HepG2 (cell line): ENCODE measurements at regions not wholly inside any gene's neighbourhood (a gene's known extent, or its start where the extent isn't known, plus 50 kb on each side); places are given as distances from the start of the nearest gene placed in this dataset.
A peak's percentile ranks its signal among the peaks of the same experiment; 100 is the strongest.

ENCODE experiments used
- ELF1 ChIP-seq: sonication (generic); formaldehyde crosslinking; IDR thresholded peaks from 2 replicates; pipeline ENCODE4 v1.4.0; 2020; ENCODE audit warnings: missing genetic modification reagents
- GABPB1 ChIP-seq: IDR thresholded peaks from 2 replicates; pipeline ENCODE4 v1.6.1; 2016; ENCODE audit warnings: mild to moderate bottlenecking, missing genetic modification reagents, moderate library complexity, missing compliant biosample characterization
- HNF4G ChIP-seq, 2 experiments: sonication (generic) in 1 of 2; formaldehyde crosslinking in 1 of 2; IDR thresholded peaks; 2 replicates each; pipeline versions ENCODE4 v1.4.0 to v1.6.1; 2011 to 2020; ENCODE audit warnings: borderline replicate concordance in 2 of 2, low read depth in 2 of 2, mild to moderate bottlenecking in 2 of 2, low read length in 1 of 2, missing genetic modification reagents in 1 of 2, moderate library complexity in 1 of 2
- KMT2A ChIP-seq: sonication (generic); formaldehyde crosslinking; IDR thresholded peaks from 2 replicates; pipeline ENCODE4 v1.4.0; 2020; ENCODE audit warnings: missing genetic modification reagents
- MATR3 ChIP-seq: sonication (generic); formaldehyde crosslinking; IDR thresholded peaks from 2 replicates; pipeline ENCODE4 v1.4.0; 2020; ENCODE audit warnings: missing genetic modification reagents
- MIXL1 ChIP-seq: IDR thresholded peaks from 2 replicates; pipeline ENCODE4 v1.6.1; 2016
- MYC ChIP-seq: sonication (generic); formaldehyde crosslinking; IDR thresholded peaks from 2 replicates; pipeline ENCODE4 v1.9.0; 2021; ENCODE audit warnings: missing genetic modification reagents, borderline replicate concordance
- PATZ1 ChIP-seq: sonication (generic); formaldehyde crosslinking; IDR thresholded peaks from 2 replicates; pipeline ENCODE4 v1.4.0; 2020; ENCODE audit warnings: missing genetic modification reagents
- RARA ChIP-seq: IDR thresholded peaks from 2 replicates; pipeline ENCODE4 v1.6.1; 2016; ENCODE audit warnings: missing genetic modification reagents, missing compliant biosample characterization
- SAP130 ChIP-seq: IDR thresholded peaks from 2 replicates; pipeline ENCODE4 v1.6.1; 2016; ENCODE audit warnings: low read depth
- THAP11 ChIP-seq: IDR thresholded peaks from 2 replicates; pipeline ENCODE4 v1.6.1; 2016; ENCODE audit warnings: missing biosample characterization, missing genetic modification reagents
- THAP8 ChIP-seq: sonication (generic); formaldehyde crosslinking; IDR thresholded peaks from 2 replicates; pipeline ENCODE4 v1.5.1; 2020; ENCODE audit warnings: missing genetic modification reagents, mild to moderate bottlenecking, borderline replicate concordance
- ZBED4 ChIP-seq: sonication (generic); formaldehyde crosslinking; IDR thresholded peaks from 2 replicates; pipeline ENCODE4 v1.4.0; 2020; ENCODE audit warnings: missing genetic modification reagents, borderline replicate concordance
- ZBTB10 ChIP-seq: sonication (generic); formaldehyde crosslinking; IDR thresholded peaks from 2 replicates; pipeline ENCODE4 v1.4.0; 2020; ENCODE audit warnings: missing genetic modification reagents, borderline replicate concordance
- ZNF687 ChIP-seq: sonication (generic); formaldehyde crosslinking; IDR thresholded peaks from 2 replicates; pipeline ENCODE4 v1.5.1; 2020; ENCODE audit warnings: mild to moderate bottlenecking, missing genetic modification reagents, moderate library complexity

GRCh38 chrY:7273587-7274203 lies 362.1 kb upstream of the AMELY start (continued):
- peak; percentile 37; the same call in 1 of the 2 replicates for TF ChIP-seq ZBED4 (CRISPR knock-in tag)
- no peak for TF ChIP-seq HNF4G (IDR thresholded peaks at IDR 0.05; ENCODE audit: borderline replicate concordance, low read depth, low read length)
- no peak for TF ChIP-seq HNF4G (CRISPR knock-in tag; IDR thresholded peaks at IDR 0.05; ENCODE audit: borderline replicate concordance, low read depth)
- 0 out of 2 replicates have a peak, but pooled peaks have one; percentile 20 for TF ChIP-seq ZBTB10
- TF ChIP-seq KMT2A (CRISPR knock-in tag): peak; percentile 24; the same call in 1 of the 2 replicates
- peak; percentile 77 for TF ChIP-seq GABPB1
- TF ChIP-seq RARA (CRISPR knock-in tag): no peak
- peak; percentile 69; the same call in 1 of the 2 replicates for TF ChIP-seq PATZ1 (CRISPR knock-in tag)
- peak; percentile 80 for TF ChIP-seq ELF1
- no peak for TF ChIP-seq THAP8 (CRISPR knock-in tag)
- TF ChIP-seq THAP11 (CRISPR knock-in tag): peak; percentile 22; the same call in 1 of the 2 replicates
- peak; percentile 75 for TF ChIP-seq SAP130 (CRISPR knock-in tag)
- TF ChIP-seq MYC (CRISPR knock-in tag): peak; percentile 89
- no peak for TF ChIP-seq MIXL1 (CRISPR knock-in tag)
- no peak for TF ChIP-seq MATR3 (CRISPR knock-in tag)
- TF ChIP-seq ZNF687 (CRISPR knock-in tag): peak; percentile 59
